ENCODE measurements at regions not wholly inside any gene's neighbourhood (a gene's known extent, or its start where the extent isn't known, plus 50 kb on each side); places are given as distances from the start of the nearest gene placed in this dataset.

- Histone ChIP-seq H3K27ac (ENCODE audit: low read length) (no peak overlapping the region), H3K4me1 (ENCODE audit: control insufficient read depth, insufficient read depth, low read length) (no peaks in the 10 kb centered on the region), H3K36me3 (ENCODE audit: control insufficient read depth in 2 of 2, insufficient read depth in 2 of 2, low read length in 2 of 2) (no peaks in the 10 kb centered on the region), H3K27me3 (ENCODE audit: control insufficient read depth in 1 of 2, insufficient read depth in 2 of 2, low read length in 2 of 2) (no peaks in the 10 kb centered on the region), H3K4me3 (ENCODE audit: low read length in 2 of 2) (no peak overlapping the region), H3K9me3 (ENCODE audit: control insufficient read depth in 2 of 2, low read length in 2 of 2) (no peaks in the 10 kb centered on the region), H3K9ac (ENCODE audit: low read length in 2 of 2) (no peak overlapping the region)
Measured at GRCh38 chr15:61420546-61420945, 191.4 kb upstream of the RORA start.

- Histone ChIP-seq H3K27me3 (ENCODE audit: control insufficient read depth in 1 of 2, insufficient read depth in 2 of 2, low read length in 2 of 2) (no peaks in the 10 kb centered on the region), H3K36me3 (ENCODE audit: control insufficient read depth in 2 of 2, insufficient read depth in 2 of 2, low read length in 2 of 2) (no peaks in the 10 kb centered on the region), H3K9ac (ENCODE audit: low read length in 2 of 2) (no peak overlapping the region), H3K27ac (ENCODE audit: low read length) (no peak overlapping the region), H3K9me3 (ENCODE audit: control insufficient read depth in 2 of 2, low read length in 2 of 2) (no peaks in the 10 kb centered on the region), H3K4me1 (ENCODE audit: control insufficient read depth, insufficient read depth, low read length) (no peaks in the 10 kb centered on the region), H3K4me3 (ENCODE audit: low read length in 2 of 2) (no peak overlapping the region)
Measured at GRCh38 chr15:61415617-61416120, 186.6 kb upstream of the RORA start.

DNA sequence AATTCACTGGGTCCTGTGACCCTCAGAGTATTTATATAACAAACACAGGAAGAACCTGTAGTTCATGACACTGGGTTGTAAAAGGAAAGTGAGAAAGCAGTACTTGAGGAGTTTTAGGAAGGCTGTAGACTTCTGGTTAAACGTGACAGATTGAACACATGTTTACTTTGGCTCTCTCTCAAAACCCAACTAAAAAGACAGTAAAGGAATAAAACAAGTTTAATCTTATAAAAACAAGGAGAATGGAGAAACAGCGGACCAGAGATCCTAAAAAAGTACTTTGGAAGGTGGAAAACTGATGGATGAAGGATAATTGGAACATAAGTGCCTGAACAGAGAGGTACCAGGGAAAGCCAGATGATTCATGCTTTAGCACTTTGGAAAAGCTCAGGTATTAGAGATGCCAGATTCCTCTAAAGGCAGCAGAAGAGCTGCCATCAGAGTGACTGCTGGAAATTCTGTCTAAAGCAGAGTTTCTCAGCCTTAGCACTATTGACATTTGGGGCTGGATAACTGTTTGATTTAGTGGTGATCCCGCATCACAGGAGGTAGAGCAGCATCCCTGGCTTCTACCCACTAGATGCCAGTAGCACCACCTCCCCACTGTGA, 182.9 kb upstream of the RORA start:
- Histone ChIP-seq H3K36me3 (ENCODE audit: control insufficient read depth in 2 of 2, insufficient read depth in 2 of 2, low read length in 2 of 2) (no peaks in the 10 kb centered on the region), H3K9me3 (ENCODE audit: control insufficient read depth in 2 of 2, low read length in 2 of 2) (peaks cover 0 to 3% of the 10 kb centered on the region in 2 donors), H3K9ac (ENCODE audit: low read length in 2 of 2) (no peak overlapping the region), H3K4me1 (ENCODE audit: control insufficient read depth, insufficient read depth, low read length) (no peaks in the 10 kb centered on the region), H3K27ac (ENCODE audit: low read length) (no peak overlapping the region), H3K27me3 (ENCODE audit: control insufficient read depth in 1 of 2, insufficient read depth in 2 of 2, low read length in 2 of 2) (no peaks in the 10 kb centered on the region), H3K4me3 (ENCODE audit: low read length in 2 of 2) (no peak overlapping the region)

DNA sequence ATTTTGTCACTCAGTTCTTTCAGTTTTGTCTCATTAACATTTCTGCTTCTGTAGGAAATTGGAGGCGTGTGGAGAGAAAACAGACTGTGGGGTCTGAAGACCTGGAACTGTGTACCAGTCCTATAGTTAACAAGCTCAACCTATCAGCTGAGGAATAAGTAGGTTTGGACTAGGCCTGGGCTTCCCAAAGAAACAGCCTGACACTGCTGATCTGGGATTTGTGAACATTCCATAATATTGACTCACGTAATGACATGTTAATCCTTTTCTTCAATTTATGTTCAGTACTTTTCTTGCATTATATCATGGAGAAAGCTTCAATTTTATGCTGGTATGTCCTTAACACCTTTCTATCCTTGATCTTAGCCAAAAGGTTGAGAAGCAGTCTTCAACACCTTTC, 181.6 kb upstream of the RORA start:
- H3K36me3 ChIP-seq (ENCODE audit: control insufficient read depth in 2 of 2, insufficient read depth in 2 of 2, low read length in 2 of 2) = no peaks in the 10 kb centered on the region
- no peaks in the 10 kb centered on the region for H3K27me3 ChIP-seq (ENCODE audit: control insufficient read depth in 1 of 2, insufficient read depth in 2 of 2, low read length in 2 of 2)
- no peak overlapping the region for H3K4me3 ChIP-seq (ENCODE audit: low read length in 2 of 2)
- no peak overlapping the region for H3K9ac ChIP-seq (ENCODE audit: low read length in 2 of 2)
- H3K9me3 ChIP-seq (ENCODE audit: control insufficient read depth in 2 of 2, low read length in 2 of 2) = peaks cover 0 to 3% of the 10 kb centered on the region in 2 donors
- H3K4me1 ChIP-seq (ENCODE audit: control insufficient read depth, insufficient read depth, low read length) = no peaks in the 10 kb centered on the region
- no peak overlapping the region for H3K27ac ChIP-seq (ENCODE audit: low read length)

GRCh38 chr15:61404567-61404966, 175.5 kb upstream of the RORA start:
- no peaks in the 10 kb centered on the region for H3K36me3 ChIP-seq (ENCODE audit: control insufficient read depth in 2 of 2, insufficient read depth in 2 of 2, low read length in 2 of 2)
- no peaks in the 10 kb centered on the region for H3K9me3 ChIP-seq (ENCODE audit: control insufficient read depth in 2 of 2, low read length in 2 of 2)
- no peaks in the 10 kb centered on the region for H3K4me1 ChIP-seq (ENCODE audit: control insufficient read depth, insufficient read depth, low read length)
- H3K4me3 ChIP-seq (ENCODE audit: low read length in 2 of 2) = no peak overlapping the region
- H3K27ac ChIP-seq (ENCODE audit: low read length) = no peak overlapping the region
- H3K9ac ChIP-seq (ENCODE audit: low read length in 2 of 2) = no peak overlapping the region
- no peaks in the 10 kb centered on the region for H3K27me3 ChIP-seq (ENCODE audit: control insufficient read depth in 1 of 2, insufficient read depth in 2 of 2, low read length in 2 of 2)

DNA sequence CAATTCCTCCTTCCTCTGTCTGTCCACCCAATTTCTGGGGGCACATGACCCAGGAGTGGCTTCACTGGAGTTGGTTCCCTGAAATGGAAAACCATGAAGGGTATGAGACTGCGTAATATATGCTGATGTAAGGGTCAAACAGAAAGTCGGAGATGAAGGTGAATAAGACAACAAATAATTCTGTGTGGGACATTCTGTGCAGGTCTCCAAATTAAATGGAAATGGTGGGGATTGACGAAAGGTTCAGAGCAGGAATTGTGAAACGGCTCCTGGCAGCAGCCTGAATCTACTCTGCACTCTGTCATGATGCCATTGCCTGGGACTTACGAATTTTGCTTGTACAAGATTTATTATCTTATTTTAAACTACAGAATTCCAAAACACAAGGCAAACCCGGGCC, 174.8 kb upstream of the RORA start:
- H3K4me1 ChIP-seq (ENCODE audit: control insufficient read depth, insufficient read depth, low read length) = no peaks in the 10 kb centered on the region
- H3K4me3 ChIP-seq (ENCODE audit: low read length in 2 of 2) = no peak overlapping the region
- no peaks in the 10 kb centered on the region for H3K9me3 ChIP-seq (ENCODE audit: control insufficient read depth in 2 of 2, low read length in 2 of 2)
- no peaks in the 10 kb centered on the region for H3K36me3 ChIP-seq (ENCODE audit: control insufficient read depth in 2 of 2, insufficient read depth in 2 of 2, low read length in 2 of 2)
- H3K27me3 ChIP-seq (ENCODE audit: control insufficient read depth in 1 of 2, insufficient read depth in 2 of 2, low read length in 2 of 2) = no peaks in the 10 kb centered on the region
- H3K9ac ChIP-seq (ENCODE audit: low read length in 2 of 2) = no peak overlapping the region
- no peak overlapping the region for H3K27ac ChIP-seq (ENCODE audit: low read length)

DNA sequence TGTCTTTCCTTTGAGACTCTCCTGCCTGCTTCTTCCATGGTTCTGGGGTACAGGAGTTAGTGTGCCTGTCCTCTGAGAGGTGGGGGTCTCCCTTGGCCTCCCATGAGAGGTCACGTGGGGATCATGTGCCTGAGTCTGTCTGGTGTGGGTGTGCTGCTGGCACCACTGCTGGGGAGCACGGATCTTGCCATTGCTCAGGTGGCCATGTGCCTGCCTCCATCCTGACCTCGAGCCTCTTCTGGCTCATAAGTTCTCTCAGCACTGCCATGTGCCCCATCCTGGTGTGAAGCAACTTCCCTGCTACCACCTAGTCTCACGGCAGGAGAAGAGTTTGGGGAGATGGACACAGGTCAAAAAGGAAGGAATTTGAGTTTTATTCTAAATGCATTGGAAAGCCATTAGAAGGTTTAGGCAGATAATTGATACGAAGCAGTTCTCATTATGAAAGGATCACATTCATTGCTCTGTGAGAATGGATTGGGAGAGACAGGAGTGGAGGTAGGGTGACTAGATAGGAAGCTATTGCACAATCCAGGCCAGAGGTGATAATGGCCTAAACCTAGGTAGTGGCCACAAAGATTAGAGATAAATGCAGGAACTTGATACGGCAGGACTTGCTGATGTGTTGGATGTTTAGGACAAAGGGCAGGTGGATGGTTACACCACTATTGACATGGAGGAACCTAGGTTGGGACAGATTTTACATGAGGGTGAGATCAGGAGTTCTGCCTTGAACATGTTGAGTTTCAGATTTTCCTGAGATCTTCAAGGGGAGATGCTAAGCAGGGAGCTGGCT, 173.0 kb upstream of the RORA start:
- Histone ChIP-seq H3K27ac (ENCODE audit: low read length) (no peak overlapping the region), H3K27me3 (ENCODE audit: control insufficient read depth in 1 of 2, insufficient read depth in 2 of 2, low read length in 2 of 2) (no peaks in the 10 kb centered on the region), H3K4me3 (ENCODE audit: low read length in 2 of 2) (no peak overlapping the region), H3K4me1 (ENCODE audit: control insufficient read depth, insufficient read depth, low read length) (no peaks in the 10 kb centered on the region), H3K36me3 (ENCODE audit: control insufficient read depth in 2 of 2, insufficient read depth in 2 of 2, low read length in 2 of 2) (no peaks in the 10 kb centered on the region), H3K9ac (ENCODE audit: low read length in 2 of 2) (no peak overlapping the region), H3K9me3 (ENCODE audit: control insufficient read depth in 2 of 2, low read length in 2 of 2) (no peaks in the 10 kb centered on the region)

DNA sequence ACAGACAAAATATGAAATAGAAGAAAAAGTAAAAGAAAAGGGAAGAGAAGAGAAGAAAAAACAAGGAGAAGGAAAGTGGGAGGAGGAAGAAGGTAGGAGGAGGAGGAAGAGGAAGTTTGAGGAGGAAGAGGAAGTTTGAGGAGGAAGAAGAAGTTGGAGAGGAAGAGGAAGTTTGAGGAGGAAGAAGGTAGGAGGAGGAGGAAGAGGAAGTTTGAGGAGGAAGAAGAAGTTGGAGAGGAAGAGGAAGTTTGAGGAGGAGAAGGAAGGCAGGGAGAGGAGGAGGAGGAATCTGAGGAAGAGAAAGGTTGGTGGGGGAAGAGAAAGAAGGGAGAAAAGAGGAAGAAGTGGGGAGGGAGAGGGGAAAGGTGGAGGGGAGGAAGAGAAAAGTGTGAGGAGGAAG, 169.2 kb upstream of the RORA start:
- Histone ChIP-seq H3K27me3 (ENCODE audit: control insufficient read depth in 1 of 2, insufficient read depth in 2 of 2, low read length in 2 of 2) (no peaks in the 10 kb centered on the region), H3K27ac (ENCODE audit: low read length) (no peak overlapping the region), H3K9me3 (ENCODE audit: control insufficient read depth in 2 of 2, low read length in 2 of 2) (no peaks in the 10 kb centered on the region), H3K4me1 (ENCODE audit: control insufficient read depth, insufficient read depth, low read length) (no peaks in the 10 kb centered on the region), H3K4me3 (ENCODE audit: low read length in 2 of 2) (no peak overlapping the region), H3K36me3 (ENCODE audit: control insufficient read depth in 2 of 2, insufficient read depth in 2 of 2, low read length in 2 of 2) (no peaks in the 10 kb centered on the region), H3K9ac (ENCODE audit: low read length in 2 of 2) (no peak overlapping the region)

DNA sequence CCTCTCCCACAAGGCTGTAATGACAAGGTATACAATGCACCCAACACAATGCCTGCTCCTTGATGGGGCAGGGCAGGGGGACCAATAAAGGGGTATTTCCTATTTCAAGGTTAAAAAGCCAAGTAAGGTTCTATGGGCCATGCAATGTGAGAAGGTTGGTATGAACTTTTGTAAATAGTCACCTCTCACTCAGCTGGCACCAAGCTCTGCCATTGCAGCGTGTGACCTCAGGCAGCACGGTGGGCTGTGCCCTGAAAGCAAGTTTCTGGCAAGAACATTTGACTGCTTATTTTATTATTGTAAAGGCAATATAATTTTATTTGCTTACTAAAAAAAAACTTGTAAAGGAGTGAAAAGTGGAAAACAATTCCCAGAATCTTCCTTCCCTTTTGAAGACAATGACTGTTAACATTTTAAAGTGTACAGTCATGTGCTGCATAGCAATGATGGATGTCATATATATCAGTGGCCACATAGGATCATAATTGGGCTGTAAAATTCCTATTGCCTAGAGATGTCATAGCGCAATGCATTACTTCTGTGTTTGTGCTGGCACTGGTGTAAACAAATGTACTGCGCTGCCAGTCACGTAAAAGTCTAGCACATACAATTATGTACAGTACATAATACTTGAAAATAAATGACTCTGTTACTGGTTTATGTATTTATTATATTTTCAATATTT, 167.3 kb upstream of the RORA start:
- H3K9ac ChIP-seq (ENCODE audit: low read length in 2 of 2) = no peak overlapping the region
- H3K27me3 ChIP-seq (ENCODE audit: control insufficient read depth in 1 of 2, insufficient read depth in 2 of 2, low read length in 2 of 2) = no peaks in the 10 kb centered on the region
- no peaks in the 10 kb centered on the region for H3K36me3 ChIP-seq (ENCODE audit: control insufficient read depth in 2 of 2, insufficient read depth in 2 of 2, low read length in 2 of 2)
- no peak overlapping the region for H3K27ac ChIP-seq (ENCODE audit: low read length)
- no peaks in the 10 kb centered on the region for H3K4me1 ChIP-seq (ENCODE audit: control insufficient read depth, insufficient read depth, low read length)
- H3K9me3 ChIP-seq (ENCODE audit: control insufficient read depth in 2 of 2, low read length in 2 of 2) = no peaks in the 10 kb centered on the region
- H3K4me3 ChIP-seq (ENCODE audit: low read length in 2 of 2) = no peak overlapping the region

DNA sequence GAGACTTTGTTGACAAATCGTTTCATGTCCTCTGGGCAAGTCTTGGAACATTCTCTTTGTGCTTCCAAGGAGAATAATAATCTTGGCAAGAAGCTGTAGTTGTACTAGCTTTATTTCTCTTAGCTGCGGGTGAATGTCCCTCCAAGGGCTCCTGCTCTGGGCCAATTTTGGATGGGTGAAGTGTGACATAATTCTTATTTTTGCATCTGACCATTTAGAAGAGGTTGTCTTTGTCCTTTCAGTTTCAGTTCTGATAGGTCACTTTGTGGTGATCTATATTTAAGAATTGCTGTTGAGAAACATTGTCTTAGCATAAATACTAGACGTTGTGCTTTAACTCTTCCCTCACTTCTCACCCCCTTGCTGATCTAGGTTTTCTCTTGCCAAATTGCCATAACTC, 164.8 kb upstream of the RORA start:
- no peaks in the 10 kb centered on the region for H3K27me3 ChIP-seq (ENCODE audit: control insufficient read depth in 1 of 2, insufficient read depth in 2 of 2, low read length in 2 of 2)
- no peak overlapping the region for H3K27ac ChIP-seq (ENCODE audit: low read length)
- H3K36me3 ChIP-seq (ENCODE audit: control insufficient read depth in 2 of 2, insufficient read depth in 2 of 2, low read length in 2 of 2) = no peaks in the 10 kb centered on the region
- H3K9me3 ChIP-seq (ENCODE audit: control insufficient read depth in 2 of 2, low read length in 2 of 2) = no peaks in the 10 kb centered on the region
- peak overlapping the region in 1 of 2 donors; percentile 6 for H3K4me3 ChIP-seq (ENCODE audit: low read length in 2 of 2)
- H3K4me1 ChIP-seq (ENCODE audit: control insufficient read depth, insufficient read depth, low read length) = no peaks in the 10 kb centered on the region
- H3K9ac ChIP-seq (ENCODE audit: low read length in 2 of 2) = no peak overlapping the region

- no peaks in the 10 kb centered on the region for H3K27me3 ChIP-seq (ENCODE audit: control insufficient read depth in 1 of 2, insufficient read depth in 2 of 2, low read length in 2 of 2)
- H3K4me1 ChIP-seq (ENCODE audit: control insufficient read depth, insufficient read depth, low read length) = no peaks in the 10 kb centered on the region
- H3K4me3 ChIP-seq (ENCODE audit: low read length in 2 of 2) = no peak overlapping the region
- no peak overlapping the region for H3K27ac ChIP-seq (ENCODE audit: low read length)
- H3K9ac ChIP-seq (ENCODE audit: low read length in 2 of 2) = no peak overlapping the region
- no peaks in the 10 kb centered on the region for H3K36me3 ChIP-seq (ENCODE audit: control insufficient read depth in 2 of 2, insufficient read depth in 2 of 2, low read length in 2 of 2)
- H3K9me3 ChIP-seq (ENCODE audit: control insufficient read depth in 2 of 2, low read length in 2 of 2) = no peaks in the 10 kb centered on the region
Measured at GRCh38 chr15:61393524-61393923, 164.4 kb upstream of the RORA start.

Measured in stomach smooth muscle (tissue), 2 donors.